SK-N-SH treated with all-trans-retinoic acid at 6 μM for 48 hours (cell line): ENCODE measurements at regions not wholly inside any gene's neighbourhood (a gene's known extent, or its start where the extent isn't known, plus 50 kb on each side); places are given as distances from the start of the nearest gene placed in this dataset.

Experiments
- ESRRG ChIP-seq: fragments of 250-450 bp; sonication (Bioruptor Pico); IDR thresholded peaks from 2 replicates; pipeline ENCODE4 v1.6.1; 2021; ENCODE audit warnings: mild to moderate bottlenecking
- OSR1 ChIP-seq: fragments of 250-450 bp; sonication (Bioruptor Pico); IDR thresholded peaks from 2 replicates; pipeline ENCODE4 v1.8.0; 2022; ENCODE audit warnings: moderate library complexity, mild to moderate bottlenecking, inconsistent platforms
- TCF4 ChIP-seq: fragments of 250-450 bp; sonication (Bioruptor Pico); IDR thresholded peaks from 2 replicates; pipeline ENCODE4 v1.8.0; 2021; ENCODE audit warnings: mild to moderate bottlenecking, moderate library complexity, borderline replicate concordance
- ZFP3 ChIP-seq: fragments of 250-450 bp; sonication (Bioruptor Pico); IDR thresholded peaks from 2 replicates; pipeline ENCODE4 v1.5.0; 2020; ENCODE audit warnings: mild to moderate bottlenecking, moderate library complexity
- ZFP30 ChIP-seq: fragments of 450-650 bp; formaldehyde crosslinking; IDR thresholded peaks from 2 replicates; pipeline ENCODE4 v1.5.0; 2022; ENCODE audit warnings: mild to moderate bottlenecking, moderate library complexity
- ZNF565 ChIP-seq: fragments of 450-650 bp; formaldehyde crosslinking; conservative IDR thresholded peaks from 2 replicates; pipeline ENCODE4 v1.5.0; 2020; ENCODE audit warnings: low read depth, mild to moderate bottlenecking, moderate library complexity
- TF ChIP-seq, protein P1 (sequence below): fragments of 250-450 bp; sonication (Bioruptor Pico); IDR thresholded peaks from 2 replicates; pipeline ENCODE4 v1.8.0; 2020; ENCODE audit warnings: mild to moderate bottlenecking, moderate library complexity, borderline replicate concordance
- TF ChIP-seq, protein P2 (sequence below): fragments of 250-450 bp; sonication (Bioruptor Pico); IDR thresholded peaks from 2 replicates; pipeline ENCODE4 v1.5.1; 2020; ENCODE audit warnings: low read depth, mild to moderate bottlenecking, moderate library complexity

DNA sequence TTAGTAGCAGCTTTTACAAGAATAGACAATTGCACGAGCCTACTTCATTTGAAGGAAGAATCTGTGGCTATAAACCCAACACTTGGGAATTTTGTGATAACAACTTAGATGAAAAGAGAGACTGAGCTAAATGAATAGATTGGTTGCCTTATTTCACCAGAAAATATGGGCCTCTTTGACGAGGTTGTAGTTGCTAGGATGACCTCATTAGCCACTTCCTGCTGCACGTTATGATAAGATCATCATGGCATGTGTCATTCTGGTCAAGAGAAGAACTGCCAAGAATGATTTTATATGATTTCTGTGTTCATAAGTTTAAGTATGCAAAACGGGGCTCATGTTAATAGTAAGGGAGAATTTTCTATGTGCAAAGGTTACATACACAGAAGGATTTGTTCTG, 321.9 kb upstream of the GIMD1 start:
- TF ChIP-seq, protein P1, sequence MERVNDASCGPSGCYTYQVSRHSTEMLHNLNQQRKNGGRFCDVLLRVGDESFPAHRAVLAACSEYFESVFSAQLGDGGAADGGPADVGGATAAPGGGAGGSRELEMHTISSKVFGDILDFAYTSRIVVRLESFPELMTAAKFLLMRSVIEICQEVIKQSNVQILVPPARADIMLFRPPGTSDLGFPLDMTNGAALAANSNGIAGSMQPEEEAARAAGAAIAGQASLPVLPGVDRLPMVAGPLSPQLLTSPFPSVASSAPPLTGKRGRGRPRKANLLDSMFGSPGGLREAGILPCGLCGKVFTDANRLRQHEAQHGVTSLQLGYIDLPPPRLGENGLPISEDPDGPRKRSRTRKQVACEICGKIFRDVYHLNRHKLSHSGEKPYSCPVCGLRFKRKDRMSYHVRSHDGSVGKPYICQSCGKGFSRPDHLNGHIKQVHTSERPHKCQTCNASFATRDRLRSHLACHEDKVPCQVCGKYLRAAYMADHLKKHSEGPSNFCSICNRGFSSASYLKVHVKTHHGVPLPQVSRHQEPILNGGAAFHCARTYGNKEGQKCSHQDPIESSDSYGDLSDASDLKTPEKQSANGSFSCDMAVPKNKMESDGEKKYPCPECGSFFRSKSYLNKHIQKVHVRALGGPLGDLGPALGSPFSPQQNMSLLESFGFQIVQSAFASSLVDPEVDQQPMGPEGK (CRISPR knock-in tag) = no peak
- TF ChIP-seq ZFP30 (CRISPR knock-in tag) (no peak), ZFP3 (CRISPR knock-in tag) (no peak), ZNF565 (CRISPR knock-in tag) (no peak), TCF4 (CRISPR knock-in tag) (no peak), OSR1 (CRISPR knock-in tag) (no peak), ESRRG (CRISPR knock-in tag) (no peak)
- TF ChIP-seq, protein P2, sequence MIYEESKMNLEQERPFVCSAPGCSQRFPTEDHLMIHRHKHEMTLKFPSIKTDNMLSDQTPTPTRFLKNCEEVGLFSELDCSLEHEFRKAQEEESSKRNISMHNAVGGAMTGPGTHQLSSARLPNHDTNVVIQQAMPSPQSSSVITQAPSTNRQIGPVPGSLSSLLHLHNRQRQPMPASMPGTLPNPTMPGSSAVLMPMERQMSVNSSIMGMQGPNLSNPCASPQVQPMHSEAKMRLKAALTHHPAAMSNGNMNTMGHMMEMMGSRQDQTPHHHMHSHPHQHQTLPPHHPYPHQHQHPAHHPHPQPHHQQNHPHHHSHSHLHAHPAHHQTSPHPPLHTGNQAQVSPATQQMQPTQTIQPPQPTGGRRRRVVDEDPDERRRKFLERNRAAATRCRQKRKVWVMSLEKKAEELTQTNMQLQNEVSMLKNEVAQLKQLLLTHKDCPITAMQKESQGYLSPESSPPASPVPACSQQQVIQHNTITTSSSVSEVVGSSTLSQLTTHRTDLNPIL (CRISPR knock-in tag) = no peak
